Stimulated activated CD4-positive, alpha-beta T cell treated with anti-CD3 and anti-CD28 coated beads, Interleukin-4, amount 100 ng/mL, for 24 hours (primary cell): ENCODE measurements at regions not wholly inside any gene's neighbourhood (a gene's known extent, or its start where the extent isn't known, plus 50 kb on each side); places are given as distances from the start of the nearest gene placed in this dataset.

Experiments
- DNase-seq: peaks from one replicate; pipeline ENCODE4 v3.0.0-alpha.2; 2020

DNA sequence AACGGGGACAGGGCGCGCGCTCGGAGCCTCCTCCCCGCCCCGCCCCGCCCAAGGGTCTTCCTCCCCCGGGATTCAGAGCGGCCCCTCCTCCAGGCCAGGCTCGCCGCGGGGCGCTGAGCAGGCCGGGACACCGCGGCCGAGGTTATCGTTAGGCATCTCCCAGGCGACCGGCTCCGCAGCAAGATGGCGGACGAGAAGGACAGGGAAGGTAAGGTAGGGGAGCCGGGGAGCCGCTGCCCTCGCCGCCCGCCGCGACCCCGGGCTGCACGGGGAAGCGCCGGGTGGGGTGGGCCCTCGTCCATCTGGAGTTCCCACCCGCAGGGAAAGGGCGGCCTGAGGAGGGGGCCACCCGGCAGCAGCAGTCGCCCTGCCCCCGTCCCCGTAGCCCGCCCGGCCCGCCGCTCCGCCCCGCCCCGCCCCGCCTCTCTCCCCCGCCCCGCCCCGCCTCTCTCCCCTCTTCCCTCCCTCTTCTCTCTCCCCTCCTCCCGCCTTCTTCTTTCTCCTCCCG, 105.9 kb upstream of the HNRNPU start:
- peak; percentile 71 for DNase-seq

DNA sequence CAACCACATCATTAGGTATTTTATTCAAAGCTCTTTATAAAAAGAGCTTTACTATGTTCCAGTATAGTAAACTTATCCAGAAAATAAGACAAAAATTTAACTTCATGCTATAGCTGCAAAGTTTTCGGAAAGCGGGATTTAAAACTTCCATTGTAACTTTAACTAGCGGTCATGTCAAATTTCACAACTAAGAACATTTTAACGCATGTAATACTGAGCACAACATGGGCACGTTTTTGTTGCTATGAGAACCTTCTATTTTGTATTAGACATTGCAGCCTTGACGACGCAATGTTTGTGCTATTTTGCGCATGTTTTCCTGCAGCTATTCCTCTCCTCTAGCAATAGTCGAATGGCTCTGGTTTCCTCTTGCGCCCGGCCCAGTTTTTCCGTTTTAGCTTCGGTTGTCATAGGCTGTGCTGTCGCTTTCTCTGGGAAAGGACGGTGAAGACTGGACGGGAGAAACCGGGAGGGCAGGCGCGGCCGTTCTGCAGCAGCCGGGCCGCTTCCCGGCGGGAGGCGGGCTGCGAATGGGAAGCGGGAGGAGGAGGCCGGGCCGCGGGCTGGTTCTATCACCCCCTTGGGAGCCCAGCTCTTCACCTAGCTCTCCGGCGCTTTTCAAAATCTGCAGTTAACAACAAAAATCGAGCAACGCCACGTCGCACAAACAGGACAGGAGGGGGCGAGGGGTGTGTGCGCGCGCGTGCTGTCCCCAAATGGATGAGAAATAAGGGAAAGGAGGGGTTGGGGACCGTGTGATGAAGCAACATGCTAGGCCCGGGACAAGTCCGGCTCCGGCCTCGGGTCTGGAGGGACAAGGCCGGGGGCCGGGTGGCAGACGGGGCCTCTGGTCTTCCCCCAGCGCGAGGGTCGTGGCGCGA, 105.3 kb upstream of the HNRNPU start:
- DNase-seq, result peak; percentile 61

DNA sequence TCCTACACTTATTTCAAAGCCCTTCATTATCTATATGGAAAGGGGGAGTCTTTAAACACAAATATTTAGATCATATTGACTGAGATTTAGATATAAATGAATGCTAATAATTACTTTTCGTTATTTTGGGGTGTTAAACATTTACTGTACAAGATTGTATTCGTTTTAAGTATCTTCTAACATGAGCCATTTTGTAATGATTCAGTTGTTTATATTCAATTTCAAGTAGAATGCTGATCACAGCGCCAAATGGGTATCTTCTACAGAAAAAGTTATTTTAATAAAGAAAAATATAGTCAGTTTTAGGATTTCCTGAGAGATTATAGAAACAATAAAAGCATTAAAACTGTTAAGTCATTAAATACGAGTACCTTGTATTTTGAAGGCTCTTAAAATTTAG, 104.5 kb upstream of the HNRNPU start:
- DNase-seq, result no peak

DNA sequence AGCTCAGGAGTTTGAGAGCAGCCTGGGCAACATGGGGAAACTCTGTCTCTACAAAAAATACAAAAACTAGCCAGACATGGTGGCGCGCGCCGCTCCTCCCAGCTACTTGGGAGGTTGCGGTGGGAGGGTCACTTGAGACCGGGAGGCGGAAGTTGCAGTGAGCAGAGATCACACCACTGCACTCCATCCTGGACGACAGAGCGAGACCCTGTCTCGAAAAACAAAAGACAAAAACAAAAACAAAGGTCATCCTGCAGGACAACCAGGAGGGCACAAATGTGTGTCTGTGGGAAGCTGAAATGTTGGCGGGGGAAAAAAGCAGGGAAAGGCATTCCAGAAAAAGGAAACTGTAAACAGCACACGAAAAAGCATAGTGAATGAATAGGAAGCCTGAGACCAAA, 104.1 kb upstream of the HNRNPU start:
- DNase-seq, result no peak

DNA sequence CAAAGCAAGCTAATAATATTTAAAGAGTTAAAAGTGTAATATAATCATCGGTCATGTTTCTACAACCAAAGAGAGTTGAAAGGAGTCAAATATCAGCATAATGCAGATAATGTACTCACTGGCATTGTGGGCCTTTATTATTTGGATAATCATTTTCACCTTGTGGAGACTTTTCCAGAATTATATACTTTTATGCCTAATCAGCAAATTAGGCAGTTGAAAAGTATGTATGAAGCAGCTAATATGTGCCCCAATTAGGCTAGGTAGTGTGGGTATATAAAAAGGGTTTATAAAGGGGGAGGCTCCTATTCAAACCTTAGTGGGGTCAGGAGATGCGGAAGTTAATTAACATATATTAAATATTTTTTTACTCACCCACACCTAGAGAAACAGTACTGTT, 102.8 kb upstream of the HNRNPU start:
- no peak for DNase-seq

DNA sequence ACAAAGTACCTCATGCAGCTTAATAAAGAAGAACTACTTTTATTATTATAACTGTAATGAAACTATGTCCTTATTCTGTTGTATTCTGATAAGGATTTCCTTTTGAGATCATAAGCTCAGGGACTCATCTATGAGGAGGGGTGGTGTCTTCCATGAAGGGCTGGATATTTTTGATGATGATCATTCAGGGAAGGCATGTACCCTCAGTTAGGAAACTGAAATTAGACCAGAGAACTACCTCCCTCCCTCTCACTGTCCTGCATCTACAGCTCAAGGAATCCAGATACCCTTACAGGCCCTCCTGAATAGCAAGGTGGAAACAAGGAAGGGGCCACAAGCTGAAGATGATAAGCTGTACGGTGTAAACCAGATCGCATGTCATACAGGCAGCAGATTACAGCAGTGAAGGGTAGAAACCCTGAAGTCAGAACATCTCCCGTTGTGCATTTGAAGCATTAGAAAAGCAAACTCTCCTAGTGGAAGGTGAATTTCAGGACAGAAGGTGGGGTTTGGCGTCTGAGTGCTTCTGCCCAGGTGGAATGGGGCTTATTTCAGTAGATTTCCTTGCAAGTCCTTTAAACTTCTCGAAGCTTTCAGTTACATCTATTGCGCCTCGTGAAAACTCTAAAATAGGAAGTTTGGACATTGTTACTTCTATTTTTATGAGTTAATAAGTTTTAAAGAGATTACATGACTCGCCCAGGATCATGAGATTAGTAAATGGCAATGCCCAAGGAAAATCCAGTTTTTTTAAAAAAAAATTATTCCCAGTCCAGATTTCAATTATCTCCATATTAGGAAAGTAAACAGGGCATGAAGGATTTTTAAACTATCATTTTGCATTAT, 101.1 kb upstream of the HNRNPU start:
- no peak for DNase-seq

DNA sequence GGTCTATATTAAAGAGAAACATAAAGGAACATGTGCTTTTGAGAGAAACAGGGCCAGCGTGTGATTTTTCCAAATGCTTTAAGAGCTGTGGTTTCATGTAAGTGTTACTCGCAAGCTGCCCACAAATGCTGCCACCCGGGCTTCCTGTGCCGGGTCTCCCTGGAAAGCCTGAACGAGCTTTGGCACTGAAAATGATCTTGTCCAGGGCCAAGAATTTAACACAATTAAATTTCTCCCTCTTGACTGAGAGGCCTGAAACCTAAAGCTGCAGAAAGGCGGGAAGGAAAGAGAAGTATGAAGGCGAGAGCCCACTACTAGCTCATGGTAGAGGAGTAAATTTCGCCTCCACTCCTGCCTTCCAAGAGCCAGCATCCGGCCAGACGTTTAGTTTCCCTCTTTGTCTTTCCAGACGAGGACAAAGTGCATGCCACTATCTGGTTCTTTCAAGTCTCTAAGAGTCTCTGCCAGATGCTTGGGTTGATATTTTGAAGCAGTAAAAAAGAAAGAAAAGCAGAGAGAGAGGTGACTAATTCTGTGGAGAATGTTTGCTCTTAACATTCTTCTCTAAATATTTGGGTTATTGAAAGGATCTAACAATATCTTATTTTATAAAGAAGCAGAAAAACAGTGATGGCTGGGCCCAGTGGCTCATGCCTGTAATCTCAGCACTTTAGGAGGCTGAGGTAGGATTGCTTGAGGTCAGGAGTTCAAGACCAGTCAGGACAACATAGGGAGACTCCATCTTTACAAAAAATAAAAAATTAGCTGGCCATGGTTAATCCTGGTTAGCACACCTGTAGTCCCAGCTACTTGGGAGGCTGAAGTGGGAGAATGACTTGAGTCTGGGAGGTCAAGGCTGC, 100.0 kb upstream of the HNRNPU start:
- DNase-seq, result no peak

DNA sequence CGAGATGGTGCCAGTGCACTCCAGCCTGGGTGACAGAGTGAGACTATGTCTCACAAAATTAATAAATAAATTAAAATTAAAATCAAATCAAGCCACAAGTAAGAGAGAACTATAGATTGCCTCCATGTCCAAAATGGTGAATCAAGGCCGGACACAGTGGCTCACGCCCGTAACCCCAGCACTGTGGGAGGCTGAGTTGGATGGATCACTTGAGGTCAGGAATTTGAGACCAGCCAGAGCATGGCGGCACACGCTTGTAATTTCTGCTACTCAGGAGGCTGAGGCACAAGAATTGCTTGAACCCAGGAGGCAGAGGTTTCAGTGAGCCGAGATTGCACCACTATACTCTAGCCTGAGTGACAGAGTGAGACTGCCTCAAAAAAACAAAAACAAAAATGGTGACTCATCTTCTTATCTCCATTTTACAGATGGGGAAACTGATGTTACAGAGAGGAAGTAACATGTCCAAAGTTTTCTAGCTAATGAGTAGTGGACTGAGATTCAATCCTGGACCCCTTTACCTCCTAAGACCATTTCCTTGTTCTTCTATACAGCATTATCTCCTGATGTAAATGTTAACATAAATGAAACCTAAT, 99.0 kb upstream of the HNRNPU start:
- no peak for DNase-seq

DNA sequence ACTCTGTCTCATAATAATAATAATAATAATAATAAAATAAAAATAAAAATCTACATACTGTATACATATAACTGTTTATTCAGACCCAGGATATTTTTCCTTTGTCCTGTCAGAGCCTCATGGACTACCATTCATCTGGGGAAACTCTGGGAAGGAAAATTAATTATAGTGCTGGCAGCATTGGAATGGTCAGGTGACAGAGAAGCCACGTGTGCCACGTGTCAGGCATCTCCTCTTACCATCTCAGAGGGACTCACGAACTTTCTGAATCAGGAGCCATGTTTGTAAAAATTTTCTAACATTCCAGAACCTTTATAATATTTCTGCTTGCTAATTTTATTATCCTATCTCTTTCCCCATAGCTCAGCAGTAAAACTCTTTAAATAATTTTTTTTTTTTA, 97.8 kb upstream of the HNRNPU start:
- DNase-seq, result no peak

DNA sequence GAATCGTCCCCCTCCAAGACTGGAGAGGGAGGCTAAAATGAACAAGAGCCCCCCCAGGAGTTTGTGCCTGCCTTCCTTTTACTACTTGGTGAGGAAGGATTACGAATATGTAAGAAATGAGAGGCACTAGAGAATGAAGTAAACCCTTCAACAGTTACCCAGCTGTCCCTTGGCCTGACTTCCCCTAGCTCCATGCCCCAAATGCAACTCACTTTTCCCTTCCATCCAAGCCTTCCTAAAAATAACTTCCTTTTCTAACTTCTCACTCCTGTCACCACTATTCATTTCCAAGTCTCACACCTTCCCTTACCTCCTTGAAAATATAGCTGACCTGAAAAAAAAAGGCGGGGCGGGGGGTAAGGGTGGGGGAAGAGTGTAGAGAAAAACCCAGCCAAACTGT, 96.6 kb upstream of the HNRNPU start:
- DNase-seq, result no peak

DNA sequence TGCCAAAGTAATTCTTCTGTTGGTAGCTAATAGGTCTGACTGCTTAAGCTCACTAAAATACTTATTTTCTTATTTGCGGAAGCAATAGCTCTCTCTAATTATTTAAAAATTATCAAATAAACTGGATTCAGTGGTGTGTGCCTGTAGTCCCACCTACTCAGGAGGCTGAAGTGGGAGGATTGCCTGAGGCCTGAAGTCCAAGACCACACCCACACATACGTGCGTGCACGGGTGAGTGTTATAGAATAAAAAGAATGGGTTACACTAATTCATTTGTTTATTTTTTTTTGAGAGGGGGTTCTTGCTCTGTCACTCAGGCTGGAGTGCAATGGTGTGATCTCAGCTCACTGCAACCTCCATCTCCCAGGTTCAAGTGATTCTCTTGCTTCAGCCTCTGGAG, 94.2 kb upstream of the HNRNPU start:
- DNase-seq, result no peak

DNA sequence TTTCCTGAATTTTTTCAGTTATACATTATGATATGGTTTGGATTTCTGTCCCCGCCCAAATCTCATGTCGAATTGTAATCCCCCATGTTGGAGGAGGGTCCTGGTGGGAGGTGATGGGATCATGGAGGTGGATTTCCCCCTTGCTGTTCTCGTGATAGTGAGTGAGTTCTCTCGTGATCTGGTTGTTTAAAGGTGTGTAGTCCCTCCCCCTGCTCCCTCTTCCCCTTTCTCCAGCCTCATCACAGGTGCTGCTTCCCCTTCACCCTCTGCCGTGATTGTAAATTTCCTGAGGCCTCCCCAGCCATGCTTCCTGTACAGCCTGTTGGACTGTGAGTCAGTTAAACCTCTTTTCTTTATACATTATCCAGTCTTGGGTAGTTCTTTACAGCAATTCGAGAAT, 93.2 kb upstream of the HNRNPU start:
- no peak for DNase-seq

DNA sequence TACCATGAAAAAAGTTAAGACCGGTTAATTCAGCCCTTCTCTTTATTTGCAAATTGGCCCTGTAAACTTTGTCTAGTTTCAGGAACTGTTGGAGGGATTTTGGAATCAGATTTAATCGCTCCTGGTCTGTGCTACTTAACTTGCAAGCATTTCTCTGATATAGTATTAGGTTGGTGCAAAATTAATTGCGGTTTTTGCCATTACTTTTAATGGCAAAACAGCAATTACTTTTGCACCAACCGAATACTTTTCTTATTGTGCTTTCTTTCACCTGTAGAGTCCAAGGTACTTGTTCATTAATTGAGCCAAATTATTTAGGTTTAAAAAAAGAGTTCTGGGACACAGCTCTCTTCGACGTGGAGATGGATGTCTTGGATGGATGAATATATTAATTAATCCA, 92.8 kb upstream of the HNRNPU start:
- DNase-seq, result no peak

DNA sequence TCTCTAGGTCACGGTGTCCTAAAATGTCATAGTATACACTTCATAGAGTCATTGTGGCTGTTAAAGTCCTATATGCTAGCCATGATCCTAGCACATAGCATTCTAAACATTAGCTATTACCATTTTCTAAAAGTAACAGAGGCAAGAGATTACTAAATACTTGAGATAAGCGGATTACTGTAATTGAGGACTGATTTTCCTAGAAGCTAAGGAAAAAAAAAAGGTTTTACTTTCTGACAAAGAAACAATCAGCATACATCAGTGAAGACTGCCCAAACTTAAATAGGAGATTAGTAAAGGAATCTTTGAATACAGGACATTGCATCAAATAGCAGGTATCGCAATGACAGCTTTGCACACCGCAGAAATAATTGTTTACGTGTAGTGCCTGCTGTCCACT, 91.3 kb upstream of the HNRNPU start:
- no peak for DNase-seq

DNA sequence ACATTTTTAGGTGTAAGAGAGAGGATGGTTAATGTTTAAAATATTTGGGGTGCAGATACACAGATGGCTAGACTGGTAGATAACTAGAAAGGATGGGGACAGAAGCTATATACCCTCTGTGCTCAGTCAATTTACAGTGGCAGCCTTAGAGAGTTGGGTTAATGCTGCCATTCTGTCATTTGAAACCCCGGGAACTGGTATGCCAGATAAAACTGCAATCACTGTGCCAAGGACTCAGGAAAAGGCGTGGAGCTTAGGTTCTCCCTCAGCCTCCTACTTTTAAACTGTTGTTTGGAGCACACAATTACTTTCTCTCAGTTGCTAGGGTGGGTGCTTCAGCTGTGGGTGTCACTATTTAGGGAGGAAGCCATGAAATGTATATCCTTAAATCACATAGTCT, 90.0 kb upstream of the HNRNPU start:
- DNase-seq, result no peak

DNA sequence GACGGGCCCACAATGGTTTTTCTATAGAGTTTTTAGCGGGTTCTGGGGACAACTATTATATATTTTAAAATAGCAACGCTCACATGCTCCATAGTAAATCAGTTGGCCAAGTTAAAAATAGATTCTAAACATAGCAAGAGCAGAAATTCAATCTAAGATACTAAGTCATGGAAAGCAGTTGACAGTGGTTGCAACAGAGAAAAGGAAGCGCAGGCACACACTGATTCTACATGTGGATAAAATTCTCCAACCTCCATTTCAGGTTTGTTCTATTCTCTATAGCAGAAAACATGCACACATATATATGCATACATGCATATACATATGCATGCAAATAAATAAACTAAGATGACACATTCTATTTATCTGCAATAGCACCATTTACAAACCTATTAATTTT, 89.6 kb upstream of the HNRNPU start:
- no peak for DNase-seq

DNA sequence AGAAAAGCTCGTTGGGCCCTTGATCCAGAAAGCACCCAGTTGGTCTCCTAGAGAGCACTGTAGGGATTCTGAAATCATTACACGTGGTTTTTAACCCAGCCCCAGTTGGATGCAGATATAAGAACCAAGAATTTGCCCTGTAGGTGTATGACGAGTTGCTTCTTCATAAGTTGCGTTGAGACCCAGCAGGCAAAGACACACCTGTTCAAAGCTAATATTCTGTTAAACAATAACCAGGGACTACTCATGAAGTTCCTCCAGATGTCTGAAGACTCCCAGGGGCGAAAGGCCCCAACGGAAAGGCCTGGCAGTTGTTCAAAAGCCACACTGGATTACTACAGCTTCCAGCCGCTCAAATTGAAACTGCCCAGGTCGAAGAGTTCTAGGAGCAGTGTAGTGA, 88.6 kb upstream of the HNRNPU start:
- DNase-seq, result no peak

DNA sequence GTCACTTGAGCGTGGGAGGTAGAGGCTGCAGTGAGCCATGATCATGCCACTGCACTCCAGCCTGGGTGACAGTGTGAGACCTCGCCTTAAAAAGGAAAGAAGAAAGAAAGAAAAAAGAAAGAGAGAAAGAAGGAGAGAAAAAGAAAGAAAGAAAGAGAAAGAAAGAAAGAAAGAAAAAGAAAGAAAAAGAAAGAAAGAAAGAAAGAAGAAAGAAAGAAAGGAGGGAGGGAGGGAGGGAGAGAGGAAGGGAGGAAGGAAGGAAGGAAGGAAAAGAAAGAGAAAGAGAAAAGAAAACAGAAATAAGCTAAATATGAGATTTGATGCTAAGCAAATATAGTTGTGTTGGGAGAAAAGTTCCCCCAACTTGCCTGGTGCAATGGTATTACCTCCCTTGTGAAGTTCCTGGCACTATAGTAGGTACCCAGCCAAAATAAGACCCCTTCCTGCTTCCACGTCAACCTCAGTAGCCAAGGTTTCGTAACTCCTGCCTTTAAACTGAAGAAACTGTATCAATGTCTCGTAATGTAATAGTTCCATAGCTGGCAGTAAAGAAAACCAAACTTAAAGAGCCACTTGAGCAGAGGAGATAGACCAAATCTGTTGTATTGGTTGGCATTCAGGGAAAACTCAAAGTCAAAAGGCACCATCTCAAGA, 88.1 kb upstream of the HNRNPU start:
- DNase-seq, result no peak

DNA sequence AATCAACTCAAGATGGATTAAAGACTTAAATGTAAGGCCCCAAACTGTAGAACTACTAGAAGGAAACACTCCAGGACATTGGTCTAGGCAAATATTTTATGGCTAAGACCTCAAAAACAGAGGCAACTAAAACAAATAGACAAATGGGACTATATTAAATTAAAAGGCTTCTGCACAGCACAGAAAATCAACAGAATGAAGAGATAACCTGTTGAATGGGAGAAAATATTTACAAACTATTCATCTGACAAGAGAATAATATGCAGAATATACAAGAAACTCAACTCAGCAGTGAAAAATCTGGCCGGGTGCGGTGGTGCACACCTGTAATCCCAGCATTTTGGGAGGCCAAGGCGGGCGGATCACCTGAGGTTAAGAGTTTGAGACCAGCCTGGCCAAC, 84.1 kb upstream of the HNRNPU start:
- DNase-seq, result no peak

DNA sequence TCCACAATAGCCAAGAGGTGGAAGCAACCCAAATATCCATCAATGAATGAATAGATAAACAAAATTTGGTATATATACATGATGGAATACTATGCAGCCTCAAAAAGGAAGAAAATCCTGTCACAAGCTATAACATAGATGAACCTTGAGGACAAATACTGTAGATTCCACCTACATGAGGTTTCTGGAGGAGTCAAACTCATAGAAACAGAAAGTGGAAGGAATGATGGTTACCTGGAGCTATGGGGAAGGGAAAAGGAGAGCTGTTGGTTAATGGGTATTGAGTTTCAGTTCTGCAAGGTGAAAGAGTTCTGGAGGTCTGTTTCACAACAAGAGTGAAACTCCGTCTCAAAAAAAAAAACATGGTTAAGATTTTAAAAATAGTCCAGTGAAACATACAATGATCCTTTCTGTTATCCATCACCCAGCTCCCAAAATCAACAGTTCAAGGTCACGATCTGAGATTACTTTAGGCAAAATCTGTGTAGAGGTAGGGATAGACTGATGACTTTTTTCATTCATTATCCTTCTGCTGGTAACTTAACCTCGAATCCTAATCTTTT, 80.8 kb upstream of the HNRNPU start:
- DNase-seq, result no peak

DNA sequence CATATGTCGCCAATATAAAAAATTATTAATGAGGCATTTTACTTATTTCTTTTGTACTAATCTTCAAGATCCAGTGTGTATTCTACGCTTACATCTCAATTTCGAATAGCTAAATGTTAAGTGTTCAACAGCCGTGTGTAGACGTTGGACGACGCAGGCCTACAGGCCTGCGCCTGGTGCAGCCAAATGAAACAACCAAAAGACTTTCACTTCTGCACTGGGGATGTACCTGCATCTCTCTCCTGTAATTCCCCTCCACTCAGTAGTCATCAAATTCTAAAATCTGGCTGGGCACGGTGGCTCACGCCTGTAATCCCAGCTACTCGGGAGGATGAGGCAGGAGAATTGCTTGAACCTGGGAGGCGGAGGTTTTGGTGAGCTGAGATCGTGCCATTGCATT, 76.8 kb upstream of the HNRNPU start:
- DNase-seq, result no peak

DNA sequence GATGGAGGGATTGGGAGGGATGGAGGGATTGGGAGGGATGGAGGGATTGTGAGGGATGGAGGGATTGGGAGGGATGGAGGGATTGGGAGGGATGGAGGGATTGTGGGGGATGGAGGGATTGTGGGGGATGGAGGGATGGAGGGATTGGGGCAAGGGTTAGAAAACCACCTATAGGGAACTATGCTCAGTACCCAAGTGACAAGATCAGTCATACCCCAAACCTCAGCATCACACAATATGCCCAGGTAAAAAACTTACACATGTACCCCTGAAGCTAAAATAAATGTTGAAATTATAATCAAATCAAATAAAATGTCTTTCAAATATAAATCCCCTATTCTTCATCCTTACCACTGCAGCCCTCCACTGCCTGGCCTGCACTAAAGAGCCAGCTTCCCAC, 72.8 kb upstream of the HNRNPU start:
- DNase-seq, result no peak
